GM23338 (cell line): ENCODE measurements at regions not wholly inside any gene's neighbourhood (a gene's known extent, or its start where the extent isn't known, plus 50 kb on each side); places are given as distances from the start of the nearest gene placed in this dataset.
"Not testable (repeated sequence)": the region's sequence is repeated elsewhere in the genome, so short reads cannot be mapped to it uniquely, and the experiment has no call there.

Source experiments
- CTCF ChIP-seq, 2 experiments: fragments of 200-600 bp in 1 of 2; sonication (generic) in 1 of 2; conservative IDR thresholded peaks; 2 replicates each; pipeline versions ENCODE4 v1.5.1 to v1.6.1; 2016 to 2017; ENCODE audit warnings: antibody characterized with exemption in 2 of 2, low read depth in 2 of 2, mild to moderate bottlenecking in 2 of 2, moderate library complexity in 1 of 2
- JUNB ChIP-seq: IDR thresholded peaks from one replicate; pipeline ENCODE4 v1.6.1; 2016; ENCODE audit warnings: antibody characterized with exemption; ENCODE audit not compliant: unreplicated experiment
- REST ChIP-seq: IDR thresholded peaks from one replicate; pipeline ENCODE4 v1.6.1; 2018; ENCODE audit warnings: antibody characterized with exemption; ENCODE audit not compliant: unreplicated experiment
- ZNF331 ChIP-seq: fragments of 250-450 bp; sonication (Bioruptor Pico); IDR thresholded peaks from 2 replicates; pipeline ENCODE4 v1.5.0; 2020; ENCODE audit warnings: low read depth, mild to moderate bottlenecking, moderate library complexity

GRCh38 chr6:60450428-60450827 lies 1835.6 kb downstream of the KHDRBS2 start:
- TF ChIP-seq CTCF (conservative IDR thresholded peaks at IDR 0.05; ENCODE audit: low read depth in 2 of 2); ZNF331 (CRISPR knock-in tag); REST; JUNB: not testable (repeated sequence)
